Peyer's patch (tissue), 4 donors: ENCODE measurements at regions not wholly inside any gene's neighbourhood (a gene's known extent, or its start where the extent isn't known, plus 50 kb on each side); places are given as distances from the start of the nearest gene placed in this dataset.

Experiments used
- POLR2A ChIP-seq, 2 donors: fragments of 450-650 bp; IDR thresholded peaks; one replicate each; pipeline ENCODE4 v1.5.1; 2017; ENCODE audit warnings: antibody characterized with exemption in 2 of 2, mild to moderate bottlenecking in 2 of 2, moderate library complexity in 2 of 2
- TF ChIP-seq, protein P1 (sequence below), 6 experiments: fragments of 450-650 bp in 4 of 6; fragments of 200-600 bp in 2 of 6; sonication (generic) in 1 of 6; IDR thresholded peaks; one replicate each; pipeline ENCODE4 v1.5.1; 2017 to 2019; ENCODE audit warnings: antibody characterized with exemption in 6 of 6, mild to moderate bottlenecking in 3 of 6, moderate library complexity in 1 of 6

DNA sequence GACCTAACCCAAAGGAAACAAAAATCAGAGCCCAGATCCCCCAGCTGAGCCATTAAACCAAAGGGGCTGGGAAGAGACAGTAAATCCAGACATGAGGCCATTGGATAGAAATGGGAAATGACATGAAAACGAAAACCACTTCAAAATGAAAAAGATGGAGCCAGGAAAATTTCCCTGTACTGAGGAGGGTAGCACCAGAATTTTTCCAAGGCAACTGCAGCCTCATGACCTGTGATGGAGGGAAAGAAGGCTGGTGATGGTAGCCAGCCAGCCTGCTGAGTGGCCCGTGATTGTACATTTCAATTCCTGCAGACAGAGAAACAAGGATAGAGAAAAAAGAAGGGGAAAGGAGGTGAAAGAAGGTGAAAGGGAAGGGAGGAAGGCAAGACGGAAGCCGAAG is 268.4 kb upstream of the PLET1 start:
- TF ChIP-seq, protein P1, sequence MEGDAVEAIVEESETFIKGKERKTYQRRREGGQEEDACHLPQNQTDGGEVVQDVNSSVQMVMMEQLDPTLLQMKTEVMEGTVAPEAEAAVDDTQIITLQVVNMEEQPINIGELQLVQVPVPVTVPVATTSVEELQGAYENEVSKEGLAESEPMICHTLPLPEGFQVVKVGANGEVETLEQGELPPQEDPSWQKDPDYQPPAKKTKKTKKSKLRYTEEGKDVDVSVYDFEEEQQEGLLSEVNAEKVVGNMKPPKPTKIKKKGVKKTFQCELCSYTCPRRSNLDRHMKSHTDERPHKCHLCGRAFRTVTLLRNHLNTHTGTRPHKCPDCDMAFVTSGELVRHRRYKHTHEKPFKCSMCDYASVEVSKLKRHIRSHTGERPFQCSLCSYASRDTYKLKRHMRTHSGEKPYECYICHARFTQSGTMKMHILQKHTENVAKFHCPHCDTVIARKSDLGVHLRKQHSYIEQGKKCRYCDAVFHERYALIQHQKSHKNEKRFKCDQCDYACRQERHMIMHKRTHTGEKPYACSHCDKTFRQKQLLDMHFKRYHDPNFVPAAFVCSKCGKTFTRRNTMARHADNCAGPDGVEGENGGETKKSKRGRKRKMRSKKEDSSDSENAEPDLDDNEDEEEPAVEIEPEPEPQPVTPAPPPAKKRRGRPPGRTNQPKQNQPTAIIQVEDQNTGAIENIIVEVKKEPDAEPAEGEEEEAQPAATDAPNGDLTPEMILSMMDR (IDR thresholded peaks at IDR 0.05), result no peak
- no peak for TF ChIP-seq POLR2A (IDR thresholded peaks at IDR 0.05)
